ENCODE measurements at regions not wholly inside any gene's neighbourhood (a gene's known extent, or its start where the extent isn't known, plus 50 kb on each side); places are given as distances from the start of the nearest gene placed in this dataset.
"Not testable (repeated sequence)": the region's sequence is repeated elsewhere in the genome, so short reads cannot be mapped to it uniquely, and the experiment has no call there.

DNA sequence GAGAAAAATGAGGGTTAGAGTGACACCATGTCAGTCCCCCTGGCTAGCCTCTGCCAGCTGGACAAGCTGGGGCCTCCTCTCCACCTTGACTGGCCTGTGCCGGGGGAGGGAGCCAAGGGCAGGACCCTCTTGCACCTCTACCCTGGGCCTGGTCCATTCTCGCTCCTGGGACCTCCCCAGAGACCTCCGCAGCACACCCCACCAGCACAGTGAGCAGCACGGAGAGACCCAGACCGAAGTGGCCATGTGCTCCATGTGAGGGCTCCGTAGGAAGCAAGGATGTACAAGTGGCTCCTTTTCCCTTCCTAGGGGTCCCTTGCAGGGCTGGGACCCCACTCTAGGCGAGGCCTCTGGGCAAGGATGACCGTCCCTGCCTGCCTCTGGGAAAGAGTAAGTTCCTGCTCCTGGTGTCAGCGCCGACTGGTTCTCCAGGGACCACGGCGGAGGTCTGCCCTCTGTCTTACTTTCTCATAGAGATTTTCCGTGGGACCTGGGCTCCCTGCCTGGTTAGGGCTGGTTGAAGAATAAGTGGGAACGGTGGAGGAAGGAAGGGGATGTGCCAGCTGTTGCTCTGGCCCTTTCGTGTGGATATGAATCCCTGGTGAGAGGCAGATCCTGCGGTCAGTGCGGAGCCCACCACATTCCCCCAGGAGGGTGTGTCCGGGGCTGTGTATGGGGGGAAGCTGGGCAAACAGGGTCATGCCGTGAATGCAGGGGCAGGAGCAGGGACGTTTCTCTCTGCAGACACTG, 124.2 kb downstream of the METRNL start:
- BruUV-seq (replicated peaks): no TSS peak
- H3K4me3 ChIP-seq (ENCODE audit: low read depth, low read length, poor library complexity, severe bottlenecking): no peak overlapping the region
- no peak overlapping the region for H3K4me2 ChIP-seq (ENCODE audit: low read length)
- intact Hi-C loops (cut with micrococcal nuclease; ENCODE audit: unreplicated experiment): no loop called here
- CTCF ChIA-PET (ENCODE audit: unreplicated experiment): no interaction called here
- DNase-seq (ENCODE audit: low spot score): no peak
- H3K27ac ChIP-seq (ENCODE audit: low read depth, low read length, poor library complexity, severe bottlenecking): no peak overlapping the region
- no peak for TF ChIP-seq EZH2phosphoT487 (IDR thresholded peaks at IDR 0.05; ENCODE audit: borderline replicate concordance, low read depth, low read length)
- TF ChIP-seq, protein P1, sequence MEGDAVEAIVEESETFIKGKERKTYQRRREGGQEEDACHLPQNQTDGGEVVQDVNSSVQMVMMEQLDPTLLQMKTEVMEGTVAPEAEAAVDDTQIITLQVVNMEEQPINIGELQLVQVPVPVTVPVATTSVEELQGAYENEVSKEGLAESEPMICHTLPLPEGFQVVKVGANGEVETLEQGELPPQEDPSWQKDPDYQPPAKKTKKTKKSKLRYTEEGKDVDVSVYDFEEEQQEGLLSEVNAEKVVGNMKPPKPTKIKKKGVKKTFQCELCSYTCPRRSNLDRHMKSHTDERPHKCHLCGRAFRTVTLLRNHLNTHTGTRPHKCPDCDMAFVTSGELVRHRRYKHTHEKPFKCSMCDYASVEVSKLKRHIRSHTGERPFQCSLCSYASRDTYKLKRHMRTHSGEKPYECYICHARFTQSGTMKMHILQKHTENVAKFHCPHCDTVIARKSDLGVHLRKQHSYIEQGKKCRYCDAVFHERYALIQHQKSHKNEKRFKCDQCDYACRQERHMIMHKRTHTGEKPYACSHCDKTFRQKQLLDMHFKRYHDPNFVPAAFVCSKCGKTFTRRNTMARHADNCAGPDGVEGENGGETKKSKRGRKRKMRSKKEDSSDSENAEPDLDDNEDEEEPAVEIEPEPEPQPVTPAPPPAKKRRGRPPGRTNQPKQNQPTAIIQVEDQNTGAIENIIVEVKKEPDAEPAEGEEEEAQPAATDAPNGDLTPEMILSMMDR (conservative IDR thresholded peaks at IDR 0.05; ENCODE audit: low read length): no peak
- H3K9me3 ChIP-seq (ENCODE audit: low read length): no peaks in the 10 kb centered on the region
- peaks cover 25% of the 10 kb centered on the region for H3K4me1 ChIP-seq (ENCODE audit: insufficient read depth, low read length, poor library complexity, severe bottlenecking)
- H2AFZ ChIP-seq (ENCODE audit: low read length): no peak overlapping the region
- no peaks in the 10 kb centered on the region for H3K36me3 ChIP-seq (ENCODE audit: insufficient read depth, low read length)
- H3K9me2 ChIP-seq (ENCODE audit: insufficient read depth, low read length): no peaks in the 10 kb centered on the region
- no peaks in the 10 kb centered on the region for H3K79me2 ChIP-seq (ENCODE audit: insufficient read depth, low read depth, low read length)
- POLR2A ChIA-PET: interaction anchor here (0.7 to 1.9 kb wide), 2 partner anchors 11 to 24 kb away, joined by 4 to 5 read pairs; no protein-coding TSS in a partner anchor
- H4K20me1 ChIP-seq (ENCODE audit: insufficient read depth, low read length): no peaks in the 10 kb centered on the region

DNA sequence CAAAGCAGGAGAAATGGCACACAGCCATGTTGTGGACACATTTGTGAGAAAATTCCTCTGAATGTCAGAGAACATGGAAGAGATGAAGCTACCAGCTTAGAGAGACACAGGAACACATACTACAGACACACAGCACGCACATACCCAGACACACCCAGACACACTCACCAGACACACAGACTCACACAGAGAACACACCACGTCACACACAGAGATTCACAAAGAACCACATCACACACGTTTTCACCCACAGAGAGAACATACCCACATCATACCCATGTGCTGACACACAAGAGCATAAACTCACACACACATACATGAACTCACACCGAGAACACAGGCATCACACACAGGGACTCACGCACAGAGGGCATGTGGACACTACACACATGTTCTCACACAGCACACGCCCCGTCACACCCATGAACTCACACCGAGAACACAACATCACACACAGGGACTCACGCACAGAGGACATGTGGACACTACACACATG, 124.9 kb downstream of the METRNL start:
- Histone ChIP-seq H3K9me3 (ENCODE audit: low read length) (no peaks in the 10 kb centered on the region), H3K36me3 (ENCODE audit: insufficient read depth, low read length) (no peaks in the 10 kb centered on the region), H3K27ac (ENCODE audit: low read depth, low read length, poor library complexity, severe bottlenecking) (no peak overlapping the region), H3K4me3 (ENCODE audit: low read depth, low read length, poor library complexity, severe bottlenecking) (no peak overlapping the region), H3K79me2 (ENCODE audit: insufficient read depth, low read depth, low read length) (no peaks in the 10 kb centered on the region), H3K9me2 (ENCODE audit: insufficient read depth, low read length) (no peaks in the 10 kb centered on the region), H2AFZ (ENCODE audit: low read length) (no peak overlapping the region), H4K20me1 (ENCODE audit: insufficient read depth, low read length) (no peaks in the 10 kb centered on the region), H3K4me2 (ENCODE audit: low read length) (no peak overlapping the region), H3K4me1 (ENCODE audit: insufficient read depth, low read length, poor library complexity, severe bottlenecking) (peaks cover 19% of the 10 kb centered on the region)
- ChIA-PET CTCF (ENCODE audit: unreplicated experiment) (no interaction called here), POLR2A (no interaction called here)
- TF ChIP-seq, protein P1 (conservative IDR thresholded peaks at IDR 0.05; ENCODE audit: low read length): no peak
- TF ChIP-seq EZH2phosphoT487 (IDR thresholded peaks at IDR 0.05; ENCODE audit: borderline replicate concordance, low read depth, low read length): no peak
- intact Hi-C loops (cut with micrococcal nuclease; ENCODE audit: unreplicated experiment): no loop called here
- DNase-seq (ENCODE audit: low spot score): no peak
- no TSS peak for BruUV-seq (replicated peaks)

DNA sequence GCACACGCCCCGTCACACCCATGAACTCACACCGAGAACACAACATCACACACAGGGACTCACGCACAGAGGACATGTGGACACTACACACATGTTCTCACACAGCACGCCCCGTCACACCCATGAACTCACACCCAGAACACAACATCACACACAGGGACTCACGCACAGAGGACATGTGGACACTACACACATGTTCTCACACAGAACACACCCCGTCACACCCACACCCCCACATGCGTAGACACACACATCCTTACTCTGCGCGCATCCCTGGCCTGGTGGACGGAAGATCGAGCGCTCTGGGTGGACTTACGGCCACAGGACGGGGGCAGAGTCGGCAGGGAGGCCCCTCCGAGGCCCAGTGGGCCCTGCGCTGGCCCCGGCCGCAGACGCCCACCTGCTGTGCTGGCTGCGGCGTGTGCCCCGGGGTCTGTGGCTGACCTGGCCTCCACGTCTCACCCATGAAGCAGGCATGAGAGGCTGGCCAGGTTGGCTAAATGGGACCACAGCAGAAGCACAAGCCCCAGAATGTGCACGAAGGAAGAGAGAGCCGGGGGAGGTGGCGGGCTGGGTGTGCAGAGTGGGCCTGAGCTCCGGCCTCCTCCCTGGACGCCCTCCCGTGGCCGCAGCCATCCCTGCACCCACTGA, 125.5 kb downstream of the METRNL start:
- H3K9me3 ChIP-seq (ENCODE audit: low read length); intact Hi-C loops (cut with micrococcal nuclease; ENCODE audit: unreplicated experiment); H3K4me3 ChIP-seq (ENCODE audit: low read depth, low read length, poor library complexity, severe bottlenecking); H3K79me2 ChIP-seq (ENCODE audit: insufficient read depth, low read depth, low read length); H3K36me3 ChIP-seq (ENCODE audit: insufficient read depth, low read length); H3K27ac ChIP-seq (ENCODE audit: low read depth, low read length, poor library complexity, severe bottlenecking); POLR2A ChIA-PET; DNase-seq (ENCODE audit: low spot score); BruUV-seq (replicated peaks); H2AFZ ChIP-seq (ENCODE audit: low read length); CTCF ChIA-PET (ENCODE audit: unreplicated experiment); H3K9me2 ChIP-seq (ENCODE audit: insufficient read depth, low read length); H3K4me2 ChIP-seq (ENCODE audit: low read length); H4K20me1 ChIP-seq (ENCODE audit: insufficient read depth, low read length): not testable (repeated sequence)
- peaks cover 13% of the 10 kb centered on the region for H3K4me1 ChIP-seq (ENCODE audit: insufficient read depth, low read length, poor library complexity, severe bottlenecking)

All from OCI-LY7 (cell line).